Astrocyte of the cerebellum (primary cell): ENCODE measurements at regions not wholly inside any gene's neighbourhood (a gene's known extent, or its start where the extent isn't known, plus 50 kb on each side); places are given as distances from the start of the nearest gene placed in this dataset.

Experiments used
- DNase-seq: peaks from one replicate; pipeline ENCODE4 v3.0.0-alpha.2; 2011; ENCODE audit warnings: low read depth
- H3K4me3 ChIP-seq: 2 replicates; pipeline ENCODE4 v1.5.1; 2011; ENCODE audit warnings: mild to moderate bottlenecking, low read depth, low read length, moderate library complexity
- CTCF ChIP-seq: IDR thresholded peaks from 2 replicates; pipeline ENCODE4 v1.5.1; 2012; ENCODE audit warnings: low read length, low read depth, moderate library complexity, mild to moderate bottlenecking; ENCODE audit errors: missing control alignments
- in situ Hi-C: cut with HindIII; loops from 2 replicates; pipeline ENCODE4 v1.10.0; 2017; ENCODE audit warnings: low sequenced_read_pairs

GRCh38 chr10:65827359-65827758 is 1098.5 kb upstream of the LRRTM3 start:
- no peak for TF ChIP-seq CTCF
- DNase-seq: no peak
- no peak overlapping the region for H3K4me3 ChIP-seq
- in situ Hi-C loops: no loop called here

- no peak overlapping the region for H3K4me3 ChIP-seq
- in situ Hi-C loops: no loop called here
- DNase-seq: no peak
- TF ChIP-seq CTCF: no peak
Measured at GRCh38 chr10:65838811-65839210, 1087.0 kb upstream of the LRRTM3 start.

GRCh38 chr10:65843203-65843602 is 1082.6 kb upstream of the LRRTM3 start:
- in situ Hi-C loops: no loop called here
- TF ChIP-seq CTCF: no peak
- DNase-seq: no peak
- no peak overlapping the region for H3K4me3 ChIP-seq

- no peak for TF ChIP-seq CTCF
- no peak overlapping the region for H3K4me3 ChIP-seq
- no peak for DNase-seq
- in situ Hi-C loops: no loop called here
Measured at GRCh38 chr10:65845916-65846315, 1079.9 kb upstream of the LRRTM3 start.

GRCh38 chr10:65846541-65846940 is 1079.3 kb upstream of the LRRTM3 start:
- in situ Hi-C loops: no loop called here
- no peak overlapping the region for H3K4me3 ChIP-seq
- no peak for TF ChIP-seq CTCF
- no peak for DNase-seq

- H3K4me3 ChIP-seq: no peak overlapping the region
- no peak for DNase-seq
- TF ChIP-seq CTCF: no peak
- in situ Hi-C loops: no loop called here
Measured at GRCh38 chr10:65846949-65847348, 1078.9 kb upstream of the LRRTM3 start.
